ENCODE measurements at regions not wholly inside any gene's neighbourhood (a gene's known extent, or its start where the extent isn't known, plus 50 kb on each side); places are given as distances from the start of the nearest gene placed in this dataset.
"Not testable (repeated sequence)": the region's sequence is repeated elsewhere in the genome, so short reads cannot be mapped to it uniquely, and the experiment has no call there.

GRCh38 chr14:97068293-97068692 is 271.1 kb downstream of the VRK1 start:
- H3K27me3 ChIP-seq (ENCODE audit: insufficient read depth, low read depth, low read length); H3K27ac ChIP-seq (ENCODE audit: low read length); H3K36me3 ChIP-seq (ENCODE audit: insufficient read depth, low read length); H4K20me1 ChIP-seq (ENCODE audit: insufficient read depth); H3K9ac ChIP-seq (ENCODE audit: low read length); H3K79me2 ChIP-seq (replicated peaks; ENCODE audit: insufficient read depth, low read length); H3K4me3 ChIP-seq (ENCODE audit: low read length); H3K4me2 ChIP-seq (ENCODE audit: low read length); H3F3A ChIP-seq (ENCODE audit: insufficient read depth, low read length, poor library complexity, severe bottlenecking); H3K9me2 ChIP-seq (ENCODE audit: insufficient read depth, low read length); H3K9me3 ChIP-seq (ENCODE audit: low read length); H2AFZ ChIP-seq (ENCODE audit: low read depth, low read length): not testable (repeated sequence)

GRCh38 chr14:97070259-97070658 is 273.1 kb downstream of the VRK1 start:
- H3K27me3 ChIP-seq (ENCODE audit: insufficient read depth, low read depth, low read length) = no peaks in the 10 kb centered on the region
- H3K36me3 ChIP-seq (ENCODE audit: insufficient read depth, low read length) = no peaks in the 10 kb centered on the region
- H3K9me2 ChIP-seq (ENCODE audit: insufficient read depth, low read length) = no peaks in the 10 kb centered on the region
- no peak overlapping the region for H3K4me2 ChIP-seq (ENCODE audit: low read length)
- TF ChIP-seq EP300 (conservative IDR thresholded peaks at IDR 0.05; ENCODE audit: poor library complexity, severe bottlenecking) (no peak), REST (IDR thresholded peaks at IDR 0.05; ENCODE audit: borderline replicate concordance) (no peak), TAF1 (IDR thresholded peaks at IDR 0.05; ENCODE audit: low read depth) (no peak), CTCF (IDR thresholded peaks at IDR 0.05; ENCODE audit: poor library complexity, severe bottlenecking) (no peak), SMC3 (conservative IDR thresholded peaks at IDR 0.05; ENCODE audit: poor library complexity) (no peak)
- no peaks in the 10 kb centered on the region for H3F3A ChIP-seq (ENCODE audit: insufficient read depth, low read length, poor library complexity, severe bottlenecking)
- H3K9me3 ChIP-seq (ENCODE audit: low read length) = no peaks in the 10 kb centered on the region
- no peaks in the 10 kb centered on the region for H3K79me2 ChIP-seq (replicated peaks; ENCODE audit: insufficient read depth, low read length)
- no peak overlapping the region for H3K4me3 ChIP-seq (ENCODE audit: low read length)
- no peaks in the 10 kb centered on the region for H4K20me1 ChIP-seq (ENCODE audit: insufficient read depth)
- no peak overlapping the region for H3K27ac ChIP-seq (ENCODE audit: low read length)
- H2AFZ ChIP-seq (ENCODE audit: low read depth, low read length) = no peak overlapping the region
- no peak overlapping the region for H3K9ac ChIP-seq (ENCODE audit: low read length)

GRCh38 chr14:97071177-97071576 is 274.0 kb downstream of the VRK1 start:
- H3K79me2 ChIP-seq (replicated peaks; ENCODE audit: insufficient read depth, low read length) = no peaks in the 10 kb centered on the region
- no peak overlapping the region for H2AFZ ChIP-seq (ENCODE audit: low read depth, low read length)
- no peaks in the 10 kb centered on the region for H3K27me3 ChIP-seq (ENCODE audit: insufficient read depth, low read depth, low read length)
- TF ChIP-seq MXI1 (conservative IDR thresholded peaks at IDR 0.05; ENCODE audit: poor library complexity, severe bottlenecking) (no peak), EP300 (conservative IDR thresholded peaks at IDR 0.05; ENCODE audit: poor library complexity, severe bottlenecking) (no peak), REST (IDR thresholded peaks at IDR 0.05; ENCODE audit: borderline replicate concordance) (no peak), RAD21 (conservative IDR thresholded peaks at IDR 0.05) (no peak), EZH2 (IDR thresholded peaks at IDR 0.05; ENCODE audit: borderline replicate concordance, insufficient read depth, low read length, poor library complexity, severe bottlenecking) (no peak), POLR2AphosphoS5 (IDR thresholded peaks at IDR 0.05) (no peak)
- H3K9me2 ChIP-seq (ENCODE audit: insufficient read depth, low read length) = no peaks in the 10 kb centered on the region
- no peaks in the 10 kb centered on the region for H3K36me3 ChIP-seq (ENCODE audit: insufficient read depth, low read length)
- no peaks in the 10 kb centered on the region for H3K9me3 ChIP-seq (ENCODE audit: low read length)
- no peak overlapping the region for H3K4me3 ChIP-seq (ENCODE audit: low read length)
- no peak overlapping the region for H3K4me2 ChIP-seq (ENCODE audit: low read length)
- H3K9ac ChIP-seq (ENCODE audit: low read length) = no peak overlapping the region
- H3K27ac ChIP-seq (ENCODE audit: low read length) = no peak overlapping the region
- H4K20me1 ChIP-seq (ENCODE audit: insufficient read depth) = no peaks in the 10 kb centered on the region
- no peaks in the 10 kb centered on the region for H3F3A ChIP-seq (ENCODE audit: insufficient read depth, low read length, poor library complexity, severe bottlenecking)

All from neural cell (in vitro differentiated cells).